ENCODE measurements at regions not wholly inside any gene's neighbourhood (a gene's known extent, or its start where the extent isn't known, plus 50 kb on each side); places are given as distances from the start of the nearest gene placed in this dataset.

GRCh38 chr1:209154912-209155311 is 428.6 kb upstream of the CAMK1G start:
- 50% methylated on average over 1 of the region's 1 CpG; no CpG with 5 or more reads in 1 of the 2 donors for WGBS, 2 donors (ENCODE audit: low coverage in 1 of 2)
- no peak overlapping the region for H3K27ac ChIP-seq

GRCh38 chr1:209155546-209155945 is 428.0 kb upstream of the CAMK1G start:
- ATAC-seq = no peak
- Histone ChIP-seq H3K9me3 (no peaks in the 10 kb centered on the region), H3K27me3 (no peaks in the 10 kb centered on the region), H3K27ac (no peak overlapping the region), H3K4me1 (no peaks in the 10 kb centered on the region), H3K4me3 (no peak overlapping the region), H3K36me3 (no peaks in the 10 kb centered on the region)
- 32 to 36% methylated on average over 3 of the region's 3 CpGs for WGBS, 2 donors (ENCODE audit: low coverage in 1 of 2)
- TF ChIP-seq EP300 (IDR thresholded peaks at IDR 0.05) (no peak), CTCF (IDR thresholded peaks at IDR 0.05) (no peak), POLR2AphosphoS5 (IDR thresholded peaks at IDR 0.05) (no peak), POLR2A (IDR thresholded peaks at IDR 0.05) (no peak)

More at GRCh38 chr1:209154912-209155311, 428.6 kb upstream of the CAMK1G start:
- H3K27me3 ChIP-seq = no peaks in the 10 kb centered on the region
- no peaks in the 10 kb centered on the region for H3K4me1 ChIP-seq
- no peaks in the 10 kb centered on the region for H3K9me3 ChIP-seq
- no peak for ATAC-seq
- no peaks in the 10 kb centered on the region for H3K36me3 ChIP-seq
- TF ChIP-seq CTCF (IDR thresholded peaks at IDR 0.05) = no peak
- H3K4me3 ChIP-seq = no peak overlapping the region

GRCh38 chr1:209156991-209157390 is 426.5 kb upstream of the CAMK1G start:
- no peaks in the 10 kb centered on the region for H3K27me3 ChIP-seq
- TF ChIP-seq POLR2AphosphoS5 (IDR thresholded peaks at IDR 0.05) (no peak), POLR2A (IDR thresholded peaks at IDR 0.05) (no peak), CTCF (IDR thresholded peaks at IDR 0.05) (no peak), EP300 (IDR thresholded peaks at IDR 0.05) (no peak)
- H3K27ac ChIP-seq = no peak overlapping the region
- no peaks in the 10 kb centered on the region for H3K36me3 ChIP-seq
- ATAC-seq = no peak
- no peaks in the 10 kb centered on the region for H3K4me1 ChIP-seq
- WGBS, 2 donors (ENCODE audit: low coverage in 1 of 2) = 81 to 89% methylated on average over 4 of the region's 4 CpGs
- H3K9me3 ChIP-seq = no peaks in the 10 kb centered on the region
- H3K4me3 ChIP-seq = no peak overlapping the region

- WGBS, 2 donors (ENCODE audit: low coverage in 1 of 2) = 59 to 68% methylated on average over 3 to 5 of the region's 5 CpGs
- no peak overlapping the region for H3K4me3 ChIP-seq
- TF ChIP-seq POLR2AphosphoS5 (IDR thresholded peaks at IDR 0.05) (no peak), POLR2A (IDR thresholded peaks at IDR 0.05) (no peak), CTCF (IDR thresholded peaks at IDR 0.05) (no peak), EP300 (IDR thresholded peaks at IDR 0.05) (no peak)
- H3K27me3 ChIP-seq = no peaks in the 10 kb centered on the region
- ATAC-seq = no peak
- H3K4me1 ChIP-seq = no peaks in the 10 kb centered on the region
- H3K27ac ChIP-seq = no peak overlapping the region
- no peaks in the 10 kb centered on the region for H3K9me3 ChIP-seq
- H3K36me3 ChIP-seq = no peaks in the 10 kb centered on the region
These were observed 425.8 kb upstream of the CAMK1G start for GRCh38 chr1:209157546-209158249.

- Histone ChIP-seq H3K27me3 (no peaks in the 10 kb centered on the region), H3K36me3 (no peaks in the 10 kb centered on the region), H3K4me3 (no peak overlapping the region), H3K27ac (no peak overlapping the region), H3K4me1 (no peaks in the 10 kb centered on the region), H3K9me3 (no peaks in the 10 kb centered on the region)
- no peak for ATAC-seq
- TF ChIP-seq POLR2AphosphoS5 (IDR thresholded peaks at IDR 0.05) (no peak), EP300 (IDR thresholded peaks at IDR 0.05) (no peak), POLR2A (IDR thresholded peaks at IDR 0.05) (no peak), CTCF (IDR thresholded peaks at IDR 0.05) (no peak)
- WGBS, 2 donors (ENCODE audit: low coverage in 1 of 2) = 67 to 83% methylated on average over 1 of the region's 1 CpG
These were observed 424.7 kb upstream of the CAMK1G start for GRCh38 chr1:209158851-209159250.
